GM12878 (cell line): ENCODE measurements at regions not wholly inside any gene's neighbourhood (a gene's known extent, or its start where the extent isn't known, plus 50 kb on each side); places are given as distances from the start of the nearest gene placed in this dataset.

Source experiments
- BCLAF1 ChIP-seq: fragments of 450-650 bp; IDR thresholded peaks from 2 replicates; pipeline ENCODE4 v1.6.1; 2017; ENCODE audit warnings: antibody characterized with exemption, mild to moderate bottlenecking, moderate library complexity
- CBX5 ChIP-seq: sonication (generic); IDR thresholded peaks from 2 replicates; pipeline ENCODE4 v1.6.1; 2016; ENCODE audit warnings: low read depth, moderate library complexity, mild to moderate bottlenecking, inconsistent platforms
- E2F8 ChIP-seq: fragments of 450-650 bp; IDR thresholded peaks from 2 replicates; pipeline ENCODE4 v1.6.1; 2018; ENCODE audit warnings: mild to moderate bottlenecking, low read depth, moderate library complexity; ENCODE audit not compliant: partially characterized antibody
- ESRRA ChIP-seq: IDR thresholded peaks from 2 replicates; pipeline ENCODE4 v1.6.1; 2012; ENCODE audit warnings: mild to moderate bottlenecking, low read length, improper control_type of control experiment
- FOXM1 ChIP-seq: IDR thresholded peaks from 2 replicates; pipeline ENCODE4 v1.6.1; 2012; ENCODE audit warnings: low read depth, mild to moderate bottlenecking, inconsistent platforms, low read length, moderate library complexity
- HCFC1 ChIP-seq: fragments of 150-350 bp; IDR thresholded peaks from 2 replicates; pipeline ENCODE4 v1.6.1; 2014; ENCODE audit warnings: low read length
- JUND ChIP-seq: IDR thresholded peaks from 2 replicates; pipeline ENCODE4 v1.6.1; 2012; ENCODE audit warnings: low read depth, mild to moderate bottlenecking, low read length, improper control_type of control experiment, moderate library complexity
- LARP7 ChIP-seq: fragments of 450-650 bp; IDR thresholded peaks from 2 replicates; pipeline ENCODE4 v1.6.1; 2017; ENCODE audit warnings: mild to moderate bottlenecking
- NRF1 ChIP-seq: conservative IDR thresholded peaks from 2 replicates; pipeline ENCODE4 v1.6.1; 2011; ENCODE audit warnings: mild to moderate bottlenecking, low read depth, low read length, improper control_type of control experiment
- RAD51 ChIP-seq: fragments of 450-650 bp; IDR thresholded peaks from 2 replicates; pipeline ENCODE4 v1.6.1; 2016; ENCODE audit warnings: moderate library complexity, mild to moderate bottlenecking, inconsistent platforms
- RCOR1 ChIP-seq: conservative IDR thresholded peaks from 2 replicates; pipeline ENCODE4 v1.6.1; 2012; ENCODE audit warnings: low read depth, low read length, improper control_type of control experiment
- TCF7 ChIP-seq: IDR thresholded peaks from 2 replicates; pipeline ENCODE4 v1.6.1; 2014; ENCODE audit warnings: antibody characterized with exemption, borderline replicate concordance
- YY1 ChIP-seq: IDR thresholded peaks from 2 replicates; pipeline ENCODE4 v1.6.1; 2011; ENCODE audit warnings: low read depth, mild to moderate bottlenecking, low read length

DNA sequence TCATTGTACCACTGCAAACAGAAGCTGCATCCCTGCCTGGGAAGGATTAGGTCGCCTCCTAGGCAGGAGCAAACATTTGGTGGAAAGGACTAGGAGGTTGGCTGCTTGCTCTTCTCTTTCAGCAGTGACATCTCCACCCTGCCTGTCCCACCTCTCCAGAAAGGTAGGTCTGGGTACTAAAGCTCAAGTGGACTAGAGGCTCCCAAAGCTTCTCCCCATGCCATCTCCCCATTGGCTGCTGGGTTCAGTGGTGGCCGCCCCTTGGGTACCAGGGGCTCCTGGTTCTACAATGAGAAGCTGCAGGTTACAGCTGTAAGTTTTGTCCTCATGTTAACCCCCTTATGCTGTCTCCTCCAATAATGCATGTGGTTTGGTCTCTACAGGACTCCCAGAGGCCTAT, 180.7 kb upstream of the MKI67 start (continued):
- TF ChIP-seq ESRRA, result no peak
- TF ChIP-seq FOXM1, result no peak
- no peak for TF ChIP-seq LARP7
- TF ChIP-seq HCFC1, result no peak
- no peak for TF ChIP-seq CBX5
- TF ChIP-seq YY1, result no peak
- no peak for TF ChIP-seq NRF1
- no peak for TF ChIP-seq JUND
- no peak for TF ChIP-seq E2F8
- no peak for TF ChIP-seq BCLAF1
- TF ChIP-seq TCF7, result no peak
- no peak for TF ChIP-seq RCOR1
- TF ChIP-seq RAD51, result no peak
